ENCODE measurements at regions not wholly inside any gene's neighbourhood (a gene's known extent, or its start where the extent isn't known, plus 50 kb on each side); places are given as distances from the start of the nearest gene placed in this dataset.

- H3K9ac ChIP-seq (ENCODE audit: low read depth, low read length) = no peak overlapping the region
- no peaks in the 10 kb centered on the region for H3K27me3 ChIP-seq (ENCODE audit: control insufficient read depth, insufficient read depth, low read length)
- H3K36me3 ChIP-seq (ENCODE audit: control insufficient read depth, insufficient read depth, low read length) = no peaks in the 10 kb centered on the region
These were observed 121.4 kb downstream of the TBXT start for GRCh38 chr6:166046226-166046625.

GRCh38 chr6:166045860-166046200 lies 121.8 kb downstream of the TBXT start:
- no peaks in the 10 kb centered on the region for H3K36me3 ChIP-seq (ENCODE audit: control insufficient read depth, insufficient read depth, low read length)
- H3K9me3 ChIP-seq (ENCODE audit: control insufficient read depth, insufficient read depth, low read length) = no peaks in the 10 kb centered on the region
- H3K4me1 ChIP-seq (ENCODE audit: control insufficient read depth, insufficient read depth, low read length) = no peaks in the 10 kb centered on the region
- no peak overlapping the region for H3K4me3 ChIP-seq (ENCODE audit: low read depth, low read length)
- no peak overlapping the region for H3K9ac ChIP-seq (ENCODE audit: low read depth, low read length)
- H3K27me3 ChIP-seq (ENCODE audit: control insufficient read depth, insufficient read depth, low read length) = no peaks in the 10 kb centered on the region

More at GRCh38 chr6:166046226-166046625, 121.4 kb downstream of the TBXT start:
- H3K4me3 ChIP-seq (ENCODE audit: low read depth, low read length) = no peak overlapping the region
- H3K4me1 ChIP-seq (ENCODE audit: control insufficient read depth, insufficient read depth, low read length) = no peaks in the 10 kb centered on the region
- no peaks in the 10 kb centered on the region for H3K9me3 ChIP-seq (ENCODE audit: control insufficient read depth, insufficient read depth, low read length)

GRCh38 chr6:166045173-166045859 lies 122.3 kb downstream of the TBXT start:
- H3K36me3 ChIP-seq (ENCODE audit: control insufficient read depth, insufficient read depth, low read length) = no peaks in the 10 kb centered on the region
- H3K9me3 ChIP-seq (ENCODE audit: control insufficient read depth, insufficient read depth, low read length) = no peaks in the 10 kb centered on the region
- no peaks in the 10 kb centered on the region for H3K27me3 ChIP-seq (ENCODE audit: control insufficient read depth, insufficient read depth, low read length)
- H3K9ac ChIP-seq (ENCODE audit: low read depth, low read length) = no peak overlapping the region
- no peaks in the 10 kb centered on the region for H3K4me1 ChIP-seq (ENCODE audit: control insufficient read depth, insufficient read depth, low read length)
- no peak overlapping the region for H3K4me3 ChIP-seq (ENCODE audit: low read depth, low read length)

- no peaks in the 10 kb centered on the region for H3K36me3 ChIP-seq (ENCODE audit: control insufficient read depth, insufficient read depth, low read length)
- no peaks in the 10 kb centered on the region for H3K27me3 ChIP-seq (ENCODE audit: control insufficient read depth, insufficient read depth, low read length)
- no peak overlapping the region for H3K9ac ChIP-seq (ENCODE audit: low read depth, low read length)
- no peaks in the 10 kb centered on the region for H3K9me3 ChIP-seq (ENCODE audit: control insufficient read depth, insufficient read depth, low read length)
- no peak overlapping the region for H3K4me3 ChIP-seq (ENCODE audit: low read depth, low read length)
- no peaks in the 10 kb centered on the region for H3K4me1 ChIP-seq (ENCODE audit: control insufficient read depth, insufficient read depth, low read length)
These were observed 126.4 kb downstream of the TBXT start for GRCh38 chr6:166041277-166041676.

GRCh38 chr6:166040292-166040691 lies 127.4 kb downstream of the TBXT start:
- Histone ChIP-seq H3K4me3 (ENCODE audit: low read depth, low read length) (no peak overlapping the region), H3K4me1 (ENCODE audit: control insufficient read depth, insufficient read depth, low read length) (no peaks in the 10 kb centered on the region), H3K27me3 (ENCODE audit: control insufficient read depth, insufficient read depth, low read length) (no peaks in the 10 kb centered on the region), H3K9me3 (ENCODE audit: control insufficient read depth, insufficient read depth, low read length) (no peaks in the 10 kb centered on the region), H3K9ac (ENCODE audit: low read depth, low read length) (no peak overlapping the region), H3K36me3 (ENCODE audit: control insufficient read depth, insufficient read depth, low read length) (no peaks in the 10 kb centered on the region)

GRCh38 chr6:166036316-166037095 lies 131.1 kb downstream of the TBXT start:
- no peaks in the 10 kb centered on the region for H3K27me3 ChIP-seq (ENCODE audit: control insufficient read depth, insufficient read depth, low read length)
- no peaks in the 10 kb centered on the region for H3K36me3 ChIP-seq (ENCODE audit: control insufficient read depth, insufficient read depth, low read length)
- no peaks in the 10 kb centered on the region for H3K9me3 ChIP-seq (ENCODE audit: control insufficient read depth, insufficient read depth, low read length)
- H3K4me1 ChIP-seq (ENCODE audit: control insufficient read depth, insufficient read depth, low read length) = peaks cover 3% of the 10 kb centered on the region
- no peak overlapping the region for H3K9ac ChIP-seq (ENCODE audit: low read depth, low read length)
- H3K4me3 ChIP-seq (ENCODE audit: low read depth, low read length) = no peak overlapping the region

- Histone ChIP-seq H3K9ac (ENCODE audit: low read depth, low read length) (no peak overlapping the region), H3K4me1 (ENCODE audit: control insufficient read depth, insufficient read depth, low read length) (peaks cover 6% of the 10 kb centered on the region), H3K4me3 (ENCODE audit: low read depth, low read length) (no peak overlapping the region)
These were observed 135.1 kb downstream of the TBXT start for GRCh38 chr6:166032366-166033200.

GRCh38 chr6:166031275-166031674 lies 136.4 kb downstream of the TBXT start:
- peaks cover 6% of the 10 kb centered on the region for H3K4me1 ChIP-seq (ENCODE audit: control insufficient read depth, insufficient read depth, low read length)
- no peaks in the 10 kb centered on the region for H3K36me3 ChIP-seq (ENCODE audit: control insufficient read depth, insufficient read depth, low read length)
- H3K9me3 ChIP-seq (ENCODE audit: control insufficient read depth, insufficient read depth, low read length) = no peaks in the 10 kb centered on the region
- no peak overlapping the region for H3K4me3 ChIP-seq (ENCODE audit: low read depth, low read length)
- H3K9ac ChIP-seq (ENCODE audit: low read depth, low read length) = no peak overlapping the region
- no peaks in the 10 kb centered on the region for H3K27me3 ChIP-seq (ENCODE audit: control insufficient read depth, insufficient read depth, low read length)

More at GRCh38 chr6:166032366-166033200, 135.1 kb downstream of the TBXT start:
- H3K27me3 ChIP-seq (ENCODE audit: control insufficient read depth, insufficient read depth, low read length) = no peaks in the 10 kb centered on the region
- H3K36me3 ChIP-seq (ENCODE audit: control insufficient read depth, insufficient read depth, low read length) = no peaks in the 10 kb centered on the region
- H3K9me3 ChIP-seq (ENCODE audit: control insufficient read depth, insufficient read depth, low read length) = no peaks in the 10 kb centered on the region

- Histone ChIP-seq H3K4me1 (ENCODE audit: control insufficient read depth, insufficient read depth, low read length) (peaks cover 6% of the 10 kb centered on the region), H3K36me3 (ENCODE audit: control insufficient read depth, insufficient read depth, low read length) (no peaks in the 10 kb centered on the region), H3K4me3 (ENCODE audit: low read depth, low read length) (no peak overlapping the region), H3K27me3 (ENCODE audit: control insufficient read depth, insufficient read depth, low read length) (no peaks in the 10 kb centered on the region), H3K9me3 (ENCODE audit: control insufficient read depth, insufficient read depth, low read length) (no peaks in the 10 kb centered on the region), H3K9ac (ENCODE audit: low read depth, low read length) (no peak overlapping the region)
These were observed 138.1 kb downstream of the TBXT start for GRCh38 chr6:166029506-166029905.

GRCh38 chr6:166027761-166028160 lies 139.9 kb downstream of the TBXT start:
- H3K36me3 ChIP-seq (ENCODE audit: control insufficient read depth, insufficient read depth, low read length) = no peaks in the 10 kb centered on the region
- no peak overlapping the region for H3K9ac ChIP-seq (ENCODE audit: low read depth, low read length)
- H3K4me1 ChIP-seq (ENCODE audit: control insufficient read depth, insufficient read depth, low read length) = peaks cover 3% of the 10 kb centered on the region
- no peaks in the 10 kb centered on the region for H3K9me3 ChIP-seq (ENCODE audit: control insufficient read depth, insufficient read depth, low read length)
- H3K4me3 ChIP-seq (ENCODE audit: low read depth, low read length) = no peak overlapping the region
- H3K27me3 ChIP-seq (ENCODE audit: control insufficient read depth, insufficient read depth, low read length) = no peaks in the 10 kb centered on the region

GRCh38 chr6:166026586-166027126 lies 141.0 kb downstream of the TBXT start:
- no peaks in the 10 kb centered on the region for H3K36me3 ChIP-seq (ENCODE audit: control insufficient read depth, insufficient read depth, low read length)
- no peaks in the 10 kb centered on the region for H3K27me3 ChIP-seq (ENCODE audit: control insufficient read depth, insufficient read depth, low read length)
- H3K4me1 ChIP-seq (ENCODE audit: control insufficient read depth, insufficient read depth, low read length) = peaks cover 3% of the 10 kb centered on the region
- no peak overlapping the region for H3K9ac ChIP-seq (ENCODE audit: low read depth, low read length)
- no peak overlapping the region for H3K4me3 ChIP-seq (ENCODE audit: low read depth, low read length)
- no peaks in the 10 kb centered on the region for H3K9me3 ChIP-seq (ENCODE audit: control insufficient read depth, insufficient read depth, low read length)
